ENCODE measurements at regions not wholly inside any gene's neighbourhood (a gene's known extent, or its start where the extent isn't known, plus 50 kb on each side); places are given as distances from the start of the nearest gene placed in this dataset.

DNA sequence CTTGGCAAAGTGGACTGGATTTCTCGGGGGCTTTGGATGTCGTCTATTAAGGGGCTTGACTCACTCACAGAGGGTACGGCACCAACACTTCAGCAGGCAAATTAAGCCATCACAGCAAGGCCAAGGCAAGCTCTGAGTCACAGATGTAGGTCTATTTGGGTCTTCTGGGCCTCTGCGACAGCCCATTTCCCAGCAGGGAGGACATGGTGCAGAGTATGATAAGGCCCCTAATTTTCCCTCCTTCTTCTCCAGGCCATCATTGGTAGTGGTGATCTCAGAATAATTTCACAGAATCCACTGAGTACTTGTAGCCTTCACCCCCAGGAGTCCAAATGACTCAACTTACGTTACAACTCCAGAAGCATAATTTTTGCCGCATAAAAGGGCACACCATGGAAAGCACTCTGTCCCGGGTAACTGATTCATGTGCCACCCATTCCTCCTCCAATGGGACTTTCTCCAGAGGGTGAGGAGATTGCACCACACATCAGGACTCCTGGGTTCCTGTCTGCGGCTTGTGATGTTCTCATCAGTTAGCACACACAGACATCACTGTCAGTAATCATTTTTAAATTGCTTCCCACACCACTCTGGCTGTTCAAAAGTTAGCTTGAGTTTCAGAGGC, 164.9 kb downstream of the TXNL1 start:
- Histone ChIP-seq H2BK120ac (replicated peaks; ENCODE audit: low read depth, low read length) (no peak overlapping the region), H3K79me1 (ENCODE audit: low read depth, low read length) (no peaks in the 10 kb centered on the region), H3K4me1 (replicated peaks in 1 of 4; ENCODE audit: control insufficient read depth in 3 of 4, insufficient read depth in 4 of 4, low read length in 3 of 4) (no peaks in the 10 kb centered on the region), H3K4me3 (ENCODE audit: extremely low read depth in 1 of 4, insufficient read depth in 2 of 4, low read depth in 3 of 4, low read length in 4 of 4) (no peak overlapping the region), H2BK20ac (ENCODE audit: low read length) (no peak overlapping the region), H3K4ac (replicated peaks; ENCODE audit: insufficient read length, low read depth, low read length) (no peak overlapping the region), H2AK5ac (ENCODE audit: low read depth, low read length) (no peak overlapping the region), H3K56ac (replicated peaks; ENCODE audit: insufficient read length, low read depth, low read length) (no peak overlapping the region), H2BK12ac (ENCODE audit: low read depth, low read length) (no peak overlapping the region), H3K18ac (ENCODE audit: extremely low read depth, low read length) (no peak overlapping the region), H2BK5ac (ENCODE audit: low read depth, low read length) (no peak overlapping the region), H2BK15ac (ENCODE audit: low read length) (no peak overlapping the region), H3K27ac (ENCODE audit: low read depth, low read length) (no peak overlapping the region), H3K36me3 (ENCODE audit: control insufficient read depth in 2 of 4, insufficient read depth in 4 of 4, low read length in 3 of 4) (no peaks in the 10 kb centered on the region), H3K23me2 (ENCODE audit: low read depth, low read length) (peaks cover 5% of the 10 kb centered on the region; the same call in 1 of the 2 replicates), H2AFZ (ENCODE audit: low read length) (no peak overlapping the region), H4K91ac (replicated peaks; ENCODE audit: insufficient read length, low read length) (no peak overlapping the region), H4K5ac (ENCODE audit: insufficient read length, low read depth, low read length) (no peak overlapping the region), H3K79me2 (ENCODE audit: control insufficient read depth in 1 of 2, insufficient read depth in 2 of 2, low read length in 2 of 2) (no peaks in the 10 kb centered on the region), H3K9ac (replicated peaks in 1 of 4; ENCODE audit: extremely low read depth in 1 of 4, low read depth in 3 of 4, low read length in 3 of 4) (no peak overlapping the region), H3K4me2 (ENCODE audit: insufficient read depth in 1 of 2, low read depth in 2 of 2, low read length in 2 of 2) (no peak overlapping the region), H3K27me3 (replicated peaks in 1 of 4; ENCODE audit: control insufficient read depth in 3 of 4, extremely low read depth in 1 of 4, insufficient read depth in 3 of 4, low read length in 3 of 4) (no peaks in the 10 kb centered on the region), H4K8ac (ENCODE audit: extremely low read depth, insufficient read depth, low read length) (no peak overlapping the region), H4K20me1 (replicated peaks in 1 of 2; ENCODE audit: control insufficient read depth in 1 of 2, insufficient read depth in 2 of 2, low read length in 2 of 2) (peaks cover 0 to 3% of the 10 kb centered on the region in 2 experiments), H3K9me3 (ENCODE audit: insufficient read depth in 2 of 2, low read depth in 1 of 2, low read length in 1 of 2) (no peaks in the 10 kb centered on the region), H3K23ac (ENCODE audit: insufficient read length) (no peak overlapping the region), H3K14ac (ENCODE audit: insufficient read length) (no peak overlapping the region)
- ChIA-PET POLR2A (ENCODE audit: partially characterized antibody) (no interaction called here), CTCF (ENCODE audit: partially characterized antibody) (interaction anchor here (1.7 kb wide), 1 partner anchor 20 kb away, joined by 3 read pairs; no protein-coding TSS in a partner anchor)
- DNase-seq (ENCODE audit: low read depth in 1 of 2, low spot score in 2 of 2) (no peak), FAIRE-seq (no peak)
- 99% methylated on average over 7 of the region's 8 CpGs; no CpG with 5 or more reads in 1 of the 2 experiments for WGBS, 2 experiments (ENCODE audit: extremely low coverage in 1 of 2, insufficient coverage in 1 of 2, insufficient read length in 1 of 2, insufficient replicate concordance in 2 of 2, low coverage in 1 of 2, low lambda C conversion rate in 2 of 2, missing lambda C conversion rate in 1 of 2)
- no peak for TF ChIP-seq RBBP5 (IDR thresholded peaks at IDR 0.05; ENCODE audit: borderline replicate concordance, low read depth, low read length)
- TF ChIP-seq NANOG (IDR thresholded peaks at IDR 0.05; ENCODE audit: insufficient read depth, low read depth, low read length, poor library complexity, severe bottlenecking) = no peak
- TF ChIP-seq SIN3A (conservative IDR thresholded peaks at IDR 0.05 in 1 of 2, IDR thresholded peaks at IDR 0.05 in 1 of 2; ENCODE audit: low read depth in 1 of 2, low read length in 2 of 2) = no peak
- no peak for TF ChIP-seq POLR2AphosphoS5 (IDR thresholded peaks at IDR 0.05; ENCODE audit: low read depth, low read length)
- no peak for TF ChIP-seq TAF7 (optimal IDR thresholded peaks at IDR 0.05; ENCODE audit: borderline replicate concordance, low read depth, low read length)
- TF ChIP-seq MAFK (IDR thresholded peaks at IDR 0.05; ENCODE audit: low read depth, low read length) = no peak
- no peak for TF ChIP-seq CBX8 (IDR thresholded peaks at IDR 0.05; ENCODE audit: borderline replicate concordance, low read depth, low read length)
- no peak for TF ChIP-seq SP1 (IDR thresholded peaks at IDR 0.05; ENCODE audit: low read depth, low read length)
- TF ChIP-seq SIRT6 (IDR thresholded peaks at IDR 0.05; ENCODE audit: low read length) = no peak
- TF ChIP-seq CEBPB (IDR thresholded peaks at IDR 0.05; ENCODE audit: low read depth, low read length) = no peak
- no peak for TF ChIP-seq HDAC6 (IDR thresholded peaks at IDR 0.05; ENCODE audit: low read depth, low read length)
- TF ChIP-seq PHF8 (conservative IDR thresholded peaks at IDR 0.05; ENCODE audit: low read depth, low read length) = no peak
- TF ChIP-seq HDAC2 (IDR thresholded peaks at IDR 0.05; ENCODE audit: borderline replicate concordance in 1 of 2, low read depth in 2 of 2, low read length in 2 of 2) = no peak

All from H1 (cell line).